Astrocyte of the spinal cord (primary cell): ENCODE measurements at regions not wholly inside any gene's neighbourhood (a gene's known extent, or its start where the extent isn't known, plus 50 kb on each side); places are given as distances from the start of the nearest gene placed in this dataset.

Experiments
- DNase-seq: peaks from one replicate; pipeline ENCODE4 v3.0.0; 2011; ENCODE audit warnings: low read depth, low spot score
- H3K4me3 ChIP-seq: 2 replicates; pipeline ENCODE4 v1.5.1; 2011; ENCODE audit warnings: low read depth, mild to moderate bottlenecking, low read length, moderate library complexity
- in situ Hi-C: cut with HindIII; loops from 2 replicates; pipeline ENCODE4 v1.10.0; 2017; ENCODE audit warnings: low sequenced_read_pairs
- TF ChIP-seq, protein P1 (sequence below): IDR thresholded peaks from 2 replicates; pipeline ENCODE4 v1.5.1; 2012; ENCODE audit warnings: low read depth, mild to moderate bottlenecking, low read length, inconsistent platforms

DNA sequence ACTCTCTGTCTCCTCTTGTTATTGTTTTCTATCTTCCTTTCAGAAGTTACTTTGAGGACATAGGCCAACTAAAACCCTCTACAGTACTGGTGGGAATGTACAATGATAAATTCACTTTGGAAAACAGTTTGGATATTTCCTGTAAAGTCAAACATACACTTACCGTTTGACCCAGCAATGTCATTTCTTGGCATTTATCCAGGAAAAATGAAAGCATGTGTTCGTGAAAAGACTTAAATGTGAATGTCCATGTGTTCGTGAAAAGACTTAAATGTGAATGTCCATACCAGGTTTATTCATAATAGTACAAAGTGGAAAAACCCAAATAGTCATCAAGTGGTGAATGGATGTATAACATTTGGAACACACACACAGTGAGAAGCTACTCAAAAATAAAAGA, 361.5 kb upstream of the DPH6 start:
- in situ Hi-C loops, result no loop called here
- no peak overlapping the region for H3K4me3 ChIP-seq
- TF ChIP-seq, protein P1, sequence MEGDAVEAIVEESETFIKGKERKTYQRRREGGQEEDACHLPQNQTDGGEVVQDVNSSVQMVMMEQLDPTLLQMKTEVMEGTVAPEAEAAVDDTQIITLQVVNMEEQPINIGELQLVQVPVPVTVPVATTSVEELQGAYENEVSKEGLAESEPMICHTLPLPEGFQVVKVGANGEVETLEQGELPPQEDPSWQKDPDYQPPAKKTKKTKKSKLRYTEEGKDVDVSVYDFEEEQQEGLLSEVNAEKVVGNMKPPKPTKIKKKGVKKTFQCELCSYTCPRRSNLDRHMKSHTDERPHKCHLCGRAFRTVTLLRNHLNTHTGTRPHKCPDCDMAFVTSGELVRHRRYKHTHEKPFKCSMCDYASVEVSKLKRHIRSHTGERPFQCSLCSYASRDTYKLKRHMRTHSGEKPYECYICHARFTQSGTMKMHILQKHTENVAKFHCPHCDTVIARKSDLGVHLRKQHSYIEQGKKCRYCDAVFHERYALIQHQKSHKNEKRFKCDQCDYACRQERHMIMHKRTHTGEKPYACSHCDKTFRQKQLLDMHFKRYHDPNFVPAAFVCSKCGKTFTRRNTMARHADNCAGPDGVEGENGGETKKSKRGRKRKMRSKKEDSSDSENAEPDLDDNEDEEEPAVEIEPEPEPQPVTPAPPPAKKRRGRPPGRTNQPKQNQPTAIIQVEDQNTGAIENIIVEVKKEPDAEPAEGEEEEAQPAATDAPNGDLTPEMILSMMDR, result no peak
- DNase-seq, result peak; percentile 6

DNA sequence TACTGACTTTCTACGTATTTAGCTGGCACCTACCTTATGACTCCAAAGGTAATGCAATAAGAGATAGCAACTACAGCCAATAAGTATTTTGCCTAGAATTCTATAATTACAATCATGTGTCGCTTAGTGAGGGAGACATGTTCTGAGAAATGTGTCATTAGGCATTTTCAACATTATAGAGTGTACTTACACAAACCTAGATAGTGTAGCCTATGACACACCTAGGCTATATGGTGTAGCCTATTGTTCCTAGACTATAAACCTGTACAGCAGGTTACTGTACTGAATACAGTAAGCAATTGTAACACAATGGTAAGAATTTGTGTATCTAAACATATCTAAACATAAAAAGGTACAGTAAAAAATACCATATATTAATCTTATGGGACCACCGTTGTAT, 363.4 kb upstream of the DPH6 start:
- DNase-seq, result no peak
- TF ChIP-seq, protein P1, result no peak
- no peak overlapping the region for H3K4me3 ChIP-seq
- in situ Hi-C loops, result no loop called here

- in situ Hi-C loops, result no loop called here
- no peak overlapping the region for H3K4me3 ChIP-seq
Measured at GRCh38 chr15:35910227-35910626, 364.3 kb upstream of the DPH6 start.

DNA sequence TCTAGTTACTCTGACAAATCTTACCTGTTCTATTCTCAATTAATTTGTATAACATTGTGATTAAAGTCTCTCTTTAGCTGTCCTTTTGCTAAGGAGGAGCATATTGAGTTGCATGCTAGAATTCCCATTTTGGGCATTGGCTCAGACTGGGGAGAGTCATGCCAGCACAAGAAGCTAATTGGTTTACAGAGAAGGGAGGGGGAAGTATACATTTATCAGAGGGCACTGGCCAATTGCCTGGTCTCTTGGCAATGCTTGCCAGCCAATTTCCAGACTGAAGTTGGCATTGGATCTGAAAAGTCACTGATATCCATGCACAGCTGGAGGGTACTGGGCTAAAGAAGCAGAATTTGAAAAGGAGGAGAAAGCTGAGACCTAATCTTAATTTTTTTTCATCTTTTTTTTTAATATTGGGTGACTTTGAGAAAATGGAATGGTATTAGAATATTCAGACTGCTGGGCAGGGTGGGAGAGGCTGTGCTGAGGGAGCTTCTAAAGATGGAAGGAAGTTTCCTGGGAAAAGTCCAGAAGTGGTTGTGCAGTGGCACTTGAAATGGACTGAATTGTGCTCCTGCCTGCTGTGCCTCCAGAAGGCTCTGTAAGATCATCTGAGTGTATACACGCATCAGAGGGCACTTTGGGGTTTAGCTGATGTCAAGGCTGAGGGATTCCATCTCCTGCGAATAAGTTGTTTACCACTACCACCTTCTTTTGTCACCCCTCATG, 365.2 kb upstream of the DPH6 start:
- in situ Hi-C loops, result no loop called here
- DNase-seq, result no peak
- TF ChIP-seq, protein P1, result no peak
- no peak overlapping the region for H3K4me3 ChIP-seq

More at GRCh38 chr15:35910227-35910626, 364.3 kb upstream of the DPH6 start:
- TF ChIP-seq, protein P1, result no peak
- no peak for DNase-seq

DNA sequence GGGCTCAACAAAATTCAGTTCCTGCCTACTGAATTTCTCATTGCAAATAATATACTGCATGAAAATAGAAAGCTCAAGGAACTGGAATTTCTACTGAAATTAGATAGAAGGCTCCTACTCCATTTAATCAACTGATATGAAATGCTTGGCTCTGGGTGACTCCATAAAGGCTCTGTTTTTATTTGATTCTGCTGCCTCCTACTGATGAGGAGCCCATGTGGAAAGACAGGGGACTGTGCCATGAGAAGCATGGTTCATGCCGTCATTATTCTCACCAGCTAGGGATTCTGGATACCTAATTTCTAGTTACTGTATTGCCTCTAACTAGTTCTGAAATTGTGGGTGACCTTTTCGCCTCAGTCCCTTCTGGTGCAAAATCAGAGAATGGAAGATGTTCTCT, 366.2 kb upstream of the DPH6 start:
- TF ChIP-seq, protein P1, result peak; percentile 25
- in situ Hi-C loops, result no loop called here
- H3K4me3 ChIP-seq, result no peak overlapping the region
- DNase-seq, result peak; percentile 2

GRCh38 chr15:35914573-35914972, 368.6 kb upstream of the DPH6 start:
- no peak overlapping the region for H3K4me3 ChIP-seq
- DNase-seq, result no peak
- in situ Hi-C loops, result no loop called here
- TF ChIP-seq, protein P1, result no peak

DNA sequence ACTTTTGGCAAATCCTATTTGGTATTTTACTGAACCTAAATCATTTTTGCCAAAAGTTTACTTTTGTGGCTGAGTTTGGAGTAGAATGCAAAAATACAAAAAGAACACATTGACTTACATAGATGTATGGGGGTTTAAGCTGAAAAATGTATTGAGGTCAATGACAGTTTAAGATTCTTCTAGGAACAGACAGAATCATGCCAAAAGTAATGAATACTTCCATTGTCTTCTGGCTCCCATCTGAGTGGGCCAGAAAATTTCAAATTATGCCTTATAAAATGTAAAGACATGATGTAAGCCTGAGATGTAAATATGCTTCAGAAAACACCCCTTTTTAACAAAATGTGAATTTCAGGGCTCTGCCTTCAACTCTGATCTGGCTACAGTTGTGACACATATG, 375.1 kb upstream of the DPH6 start:
- TF ChIP-seq, protein P1, result no peak
- in situ Hi-C loops, result no loop called here
- no peak overlapping the region for H3K4me3 ChIP-seq
- no peak for DNase-seq
